NB4 (cell line): ENCODE measurements at regions not wholly inside any gene's neighbourhood (a gene's known extent, or its start where the extent isn't known, plus 50 kb on each side); places are given as distances from the start of the nearest gene placed in this dataset.

ENCODE experiments used
- POLR2A ChIP-seq: IDR thresholded peaks from 2 replicates; pipeline ENCODE4 v1.6.1; 2011; ENCODE audit warnings: mild to moderate bottlenecking; ENCODE audit not compliant: insufficient read length; ENCODE audit errors: extremely low read depth
- TF ChIP-seq, protein P1 (sequence below): IDR thresholded peaks from one replicate; pipeline ENCODE4 v1.5.1; 2012; ENCODE audit warnings: low read depth, low read length
- TF ChIP-seq, protein P2 (sequence below): IDR thresholded peaks from 2 replicates; pipeline ENCODE4 v1.6.1; 2011; ENCODE audit warnings: low read depth, low read length

DNA sequence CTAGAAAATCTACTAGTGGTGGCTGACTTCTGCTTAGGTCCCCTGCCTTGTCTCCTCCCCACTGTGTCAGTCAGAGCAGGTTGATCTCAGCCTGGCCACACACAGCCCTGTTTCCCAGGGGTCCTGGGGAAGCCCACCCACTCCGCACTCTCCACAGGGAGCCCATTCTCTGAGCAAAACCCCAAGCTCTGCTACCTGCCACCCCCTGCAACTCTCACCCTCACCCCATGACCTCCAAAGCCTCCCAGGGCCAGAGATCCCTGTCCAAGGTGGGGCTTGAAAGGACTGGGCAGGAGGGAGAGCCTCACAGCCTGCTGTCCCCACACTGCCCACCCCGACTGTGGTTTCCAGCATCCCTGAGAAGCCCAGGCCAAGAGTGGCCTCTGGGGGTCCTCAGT, 58.8 kb upstream of the ZNF536 start:
- TF ChIP-seq, protein P1, sequence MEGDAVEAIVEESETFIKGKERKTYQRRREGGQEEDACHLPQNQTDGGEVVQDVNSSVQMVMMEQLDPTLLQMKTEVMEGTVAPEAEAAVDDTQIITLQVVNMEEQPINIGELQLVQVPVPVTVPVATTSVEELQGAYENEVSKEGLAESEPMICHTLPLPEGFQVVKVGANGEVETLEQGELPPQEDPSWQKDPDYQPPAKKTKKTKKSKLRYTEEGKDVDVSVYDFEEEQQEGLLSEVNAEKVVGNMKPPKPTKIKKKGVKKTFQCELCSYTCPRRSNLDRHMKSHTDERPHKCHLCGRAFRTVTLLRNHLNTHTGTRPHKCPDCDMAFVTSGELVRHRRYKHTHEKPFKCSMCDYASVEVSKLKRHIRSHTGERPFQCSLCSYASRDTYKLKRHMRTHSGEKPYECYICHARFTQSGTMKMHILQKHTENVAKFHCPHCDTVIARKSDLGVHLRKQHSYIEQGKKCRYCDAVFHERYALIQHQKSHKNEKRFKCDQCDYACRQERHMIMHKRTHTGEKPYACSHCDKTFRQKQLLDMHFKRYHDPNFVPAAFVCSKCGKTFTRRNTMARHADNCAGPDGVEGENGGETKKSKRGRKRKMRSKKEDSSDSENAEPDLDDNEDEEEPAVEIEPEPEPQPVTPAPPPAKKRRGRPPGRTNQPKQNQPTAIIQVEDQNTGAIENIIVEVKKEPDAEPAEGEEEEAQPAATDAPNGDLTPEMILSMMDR = no peak
- TF ChIP-seq POLR2A = no peak
- TF ChIP-seq, protein P2, sequence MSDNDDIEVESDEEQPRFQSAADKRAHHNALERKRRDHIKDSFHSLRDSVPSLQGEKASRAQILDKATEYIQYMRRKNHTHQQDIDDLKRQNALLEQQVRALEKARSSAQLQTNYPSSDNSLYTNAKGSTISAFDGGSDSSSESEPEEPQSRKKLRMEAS = no peak
